GM12878 (cell line): ENCODE measurements at regions not wholly inside any gene's neighbourhood (a gene's known extent, or its start where the extent isn't known, plus 50 kb on each side); places are given as distances from the start of the nearest gene placed in this dataset.

ENCODE experiments used
- ASH2L ChIP-seq: fragments of 300-600, 200-600 bp; sonication (generic); IDR thresholded peaks from 2 replicates; pipeline ENCODE4 v1.6.1; 2017; ENCODE audit warnings: low read depth, mild to moderate bottlenecking, borderline replicate concordance
- BHLHE40 ChIP-seq, 2 experiments: fragments of 450-650 bp in 1 of 2; IDR thresholded peaks; 2 replicates each; pipeline ENCODE4 v1.6.1; 2011 to 2017; ENCODE audit warnings: low read depth in 2 of 2, borderline replicate concordance in 1 of 2, improper control_type of control experiment in 1 of 2, low read length in 1 of 2, mild to moderate bottlenecking in 1 of 2
- EZH2 ChIP-seq: IDR thresholded peaks from 2 replicates; pipeline ENCODE4 v1.6.1; 2012; ENCODE audit warnings: low read depth, mild to moderate bottlenecking, control low read depth, inconsistent platforms, low read length, borderline replicate concordance; ENCODE audit not compliant: control insufficient read depth
- FOS ChIP-seq: IDR thresholded peaks from 3 replicates; pipeline ENCODE4 v1.6.1; 2011; ENCODE audit warnings: borderline replicate concordance; ENCODE audit not compliant: insufficient read length; ENCODE audit errors: extremely low read depth
- FOXM1 ChIP-seq: IDR thresholded peaks from 2 replicates; pipeline ENCODE4 v1.6.1; 2012; ENCODE audit warnings: low read depth, mild to moderate bottlenecking, inconsistent platforms, low read length, moderate library complexity
- NR2C2 ChIP-seq: IDR thresholded peaks from 2 replicates; pipeline ENCODE4 v1.6.1; 2011; ENCODE audit warnings: borderline replicate concordance, low read depth; ENCODE audit not compliant: control insufficient read depth, insufficient read length
- POLR2AphosphoS2 ChIP-seq: IDR thresholded peaks from 2 replicates; pipeline ENCODE4 v1.6.1; 2011; ENCODE audit warnings: low read depth, mild to moderate bottlenecking, low read length, improper control_type of control experiment, moderate library complexity
- RFX5 ChIP-seq: IDR thresholded peaks from 2 replicates; pipeline ENCODE4 v1.6.1; 2011; ENCODE audit warnings: low read depth, low read length, improper control_type of control experiment
- SIN3A ChIP-seq: IDR thresholded peaks from 2 replicates; pipeline ENCODE4 v1.6.1; 2012; ENCODE audit warnings: low read depth, low read length, improper control_type of control experiment
- TF ChIP-seq, protein P1 (sequence below): fragments of 450-650 bp; IDR thresholded peaks from 2 replicates; pipeline ENCODE4 v1.6.1; 2017; ENCODE audit warnings: mild to moderate bottlenecking, moderate library complexity
- TF ChIP-seq, protein P2 (sequence below), 3 experiments: IDR thresholded peaks in 2 of 3; conservative IDR thresholded peaks in 1 of 3; 2 replicates each; pipeline ENCODE4 v1.5.1; 2011; ENCODE audit warnings: low read depth in 3 of 3, low read length in 3 of 3, mild to moderate bottlenecking in 3 of 3, control low read depth in 2 of 3, moderate library complexity in 2 of 3, inconsistent platforms in 1 of 3, mixed read lengths in 1 of 3; ENCODE audit not compliant: control insufficient read depth in 2 of 3, insufficient read depth in 1 of 3; ENCODE audit errors: extremely low read depth in 1 of 3
- TF ChIP-seq, protein P3 (sequence below): IDR thresholded peaks from 2 replicates; pipeline ENCODE4 v1.6.1; 2012; ENCODE audit warnings: low read length, inconsistent platforms
- TF ChIP-seq, protein P4 (sequence below): fragments of 450-650 bp; IDR thresholded peaks from 2 replicates; pipeline ENCODE4 v1.6.1; 2017; ENCODE audit warnings: antibody characterized with exemption, mild to moderate bottlenecking, moderate library complexity
- TF ChIP-seq, protein P5 (sequence below): fragments of 450-650 bp; IDR thresholded peaks from 2 replicates; pipeline ENCODE4 v1.6.1; 2016; ENCODE audit warnings: mild to moderate bottlenecking

DNA sequence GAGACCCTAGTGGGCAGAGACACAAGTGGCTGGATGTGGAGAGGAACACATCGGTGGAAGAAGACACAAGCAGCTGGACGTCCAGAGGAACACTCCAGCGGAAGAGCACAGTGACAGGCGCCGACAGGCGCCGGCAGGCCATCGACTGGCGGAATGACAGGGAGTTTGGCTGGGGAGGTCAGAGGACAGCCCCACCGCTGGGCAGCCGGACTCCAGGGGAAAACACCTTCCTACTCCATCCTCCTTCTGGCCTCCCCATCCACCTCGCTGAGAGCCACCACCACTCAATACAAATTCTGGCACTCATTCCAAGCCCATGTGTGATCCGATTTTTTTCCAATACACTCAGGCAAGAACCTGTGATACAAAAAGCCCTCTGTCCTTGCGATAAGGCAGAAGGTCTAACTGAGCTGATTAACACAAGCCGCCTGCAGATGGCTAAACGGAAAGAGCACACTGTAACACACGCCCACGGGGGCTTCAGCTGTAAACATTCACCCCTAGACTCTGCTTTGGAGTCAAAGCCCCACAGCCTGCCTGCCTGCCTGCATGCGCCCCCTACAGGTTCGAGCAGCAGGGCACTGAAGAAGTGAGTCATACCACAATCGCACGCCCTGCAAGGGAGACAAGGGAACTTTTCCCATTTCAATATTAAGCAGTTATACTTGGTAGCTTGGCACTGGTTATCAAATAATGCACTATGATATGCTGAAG, 50.2 kb upstream of the LRP1B start:
- TF ChIP-seq FOXM1 (no peak), NR2C2 (no peak), BHLHE40 (IDR thresholded peaks at IDR 0.05; ENCODE audit: borderline replicate concordance in 1 of 2, low read depth in 2 of 2, low read length in 1 of 2) (no peak), POLR2AphosphoS2 (no peak), RFX5 (no peak), FOS (no peak), ASH2L (no peak), EZH2 (no peak), SIN3A (no peak)
- TF ChIP-seq, protein P1, sequence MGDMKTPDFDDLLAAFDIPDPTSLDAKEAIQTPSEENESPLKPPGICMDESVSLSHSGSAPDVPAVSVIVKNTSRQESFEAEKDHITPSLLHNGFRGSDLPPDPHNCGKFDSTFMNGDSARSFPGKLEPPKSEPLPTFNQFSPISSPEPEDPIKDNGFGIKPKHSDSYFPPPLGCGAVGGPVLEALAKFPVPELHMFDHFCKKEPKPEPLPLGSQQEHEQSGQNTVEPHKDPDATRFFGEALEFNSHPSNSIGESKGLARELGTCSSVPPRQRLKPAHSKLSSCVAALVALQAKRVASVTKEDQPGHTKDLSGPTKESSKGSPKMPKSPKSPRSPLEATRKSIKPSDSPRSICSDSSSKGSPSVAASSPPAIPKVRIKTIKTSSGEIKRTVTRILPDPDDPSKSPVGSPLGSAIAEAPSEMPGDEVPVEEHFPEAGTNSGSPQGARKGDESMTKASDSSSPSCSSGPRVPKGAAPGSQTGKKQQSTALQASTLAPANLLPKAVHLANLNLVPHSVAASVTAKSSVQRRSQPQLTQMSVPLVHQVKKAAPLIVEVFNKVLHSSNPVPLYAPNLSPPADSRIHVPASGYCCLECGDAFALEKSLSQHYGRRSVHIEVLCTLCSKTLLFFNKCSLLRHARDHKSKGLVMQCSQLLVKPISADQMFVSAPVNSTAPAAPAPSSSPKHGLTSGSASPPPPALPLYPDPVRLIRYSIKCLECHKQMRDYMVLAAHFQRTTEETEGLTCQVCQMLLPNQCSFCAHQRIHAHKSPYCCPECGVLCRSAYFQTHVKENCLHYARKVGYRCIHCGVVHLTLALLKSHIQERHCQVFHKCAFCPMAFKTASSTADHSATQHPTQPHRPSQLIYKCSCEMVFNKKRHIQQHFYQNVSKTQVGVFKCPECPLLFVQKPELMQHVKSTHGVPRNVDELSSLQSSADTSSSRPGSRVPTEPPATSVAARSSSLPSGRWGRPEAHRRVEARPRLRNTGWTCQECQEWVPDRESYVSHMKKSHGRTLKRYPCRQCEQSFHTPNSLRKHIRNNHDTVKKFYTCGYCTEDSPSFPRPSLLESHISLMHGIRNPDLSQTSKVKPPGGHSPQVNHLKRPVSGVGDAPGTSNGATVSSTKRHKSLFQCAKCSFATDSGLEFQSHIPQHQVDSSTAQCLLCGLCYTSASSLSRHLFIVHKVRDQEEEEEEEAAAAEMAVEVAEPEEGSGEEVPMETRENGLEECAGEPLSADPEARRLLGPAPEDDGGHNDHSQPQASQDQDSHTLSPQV: no peak
- TF ChIP-seq, protein P2, sequence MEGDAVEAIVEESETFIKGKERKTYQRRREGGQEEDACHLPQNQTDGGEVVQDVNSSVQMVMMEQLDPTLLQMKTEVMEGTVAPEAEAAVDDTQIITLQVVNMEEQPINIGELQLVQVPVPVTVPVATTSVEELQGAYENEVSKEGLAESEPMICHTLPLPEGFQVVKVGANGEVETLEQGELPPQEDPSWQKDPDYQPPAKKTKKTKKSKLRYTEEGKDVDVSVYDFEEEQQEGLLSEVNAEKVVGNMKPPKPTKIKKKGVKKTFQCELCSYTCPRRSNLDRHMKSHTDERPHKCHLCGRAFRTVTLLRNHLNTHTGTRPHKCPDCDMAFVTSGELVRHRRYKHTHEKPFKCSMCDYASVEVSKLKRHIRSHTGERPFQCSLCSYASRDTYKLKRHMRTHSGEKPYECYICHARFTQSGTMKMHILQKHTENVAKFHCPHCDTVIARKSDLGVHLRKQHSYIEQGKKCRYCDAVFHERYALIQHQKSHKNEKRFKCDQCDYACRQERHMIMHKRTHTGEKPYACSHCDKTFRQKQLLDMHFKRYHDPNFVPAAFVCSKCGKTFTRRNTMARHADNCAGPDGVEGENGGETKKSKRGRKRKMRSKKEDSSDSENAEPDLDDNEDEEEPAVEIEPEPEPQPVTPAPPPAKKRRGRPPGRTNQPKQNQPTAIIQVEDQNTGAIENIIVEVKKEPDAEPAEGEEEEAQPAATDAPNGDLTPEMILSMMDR (IDR thresholded peaks at IDR 0.05 in 2 of 3, conservative IDR thresholded peaks at IDR 0.05 in 1 of 3; ENCODE audit: control insufficient read depth in 2 of 3, extremely low read depth in 1 of 3, insufficient read depth in 1 of 3, low read depth in 3 of 3, low read length in 3 of 3): peak; percentile 29 to 48 (median 44); a peak in 4 of 6 replicates
- TF ChIP-seq, protein P3, sequence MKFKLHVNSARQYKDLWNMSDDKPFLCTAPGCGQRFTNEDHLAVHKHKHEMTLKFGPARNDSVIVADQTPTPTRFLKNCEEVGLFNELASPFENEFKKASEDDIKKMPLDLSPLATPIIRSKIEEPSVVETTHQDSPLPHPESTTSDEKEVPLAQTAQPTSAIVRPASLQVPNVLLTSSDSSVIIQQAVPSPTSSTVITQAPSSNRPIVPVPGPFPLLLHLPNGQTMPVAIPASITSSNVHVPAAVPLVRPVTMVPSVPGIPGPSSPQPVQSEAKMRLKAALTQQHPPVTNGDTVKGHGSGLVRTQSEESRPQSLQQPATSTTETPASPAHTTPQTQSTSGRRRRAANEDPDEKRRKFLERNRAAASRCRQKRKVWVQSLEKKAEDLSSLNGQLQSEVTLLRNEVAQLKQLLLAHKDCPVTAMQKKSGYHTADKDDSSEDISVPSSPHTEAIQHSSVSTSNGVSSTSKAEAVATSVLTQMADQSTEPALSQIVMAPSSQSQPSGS: no peak
- TF ChIP-seq, protein P4, sequence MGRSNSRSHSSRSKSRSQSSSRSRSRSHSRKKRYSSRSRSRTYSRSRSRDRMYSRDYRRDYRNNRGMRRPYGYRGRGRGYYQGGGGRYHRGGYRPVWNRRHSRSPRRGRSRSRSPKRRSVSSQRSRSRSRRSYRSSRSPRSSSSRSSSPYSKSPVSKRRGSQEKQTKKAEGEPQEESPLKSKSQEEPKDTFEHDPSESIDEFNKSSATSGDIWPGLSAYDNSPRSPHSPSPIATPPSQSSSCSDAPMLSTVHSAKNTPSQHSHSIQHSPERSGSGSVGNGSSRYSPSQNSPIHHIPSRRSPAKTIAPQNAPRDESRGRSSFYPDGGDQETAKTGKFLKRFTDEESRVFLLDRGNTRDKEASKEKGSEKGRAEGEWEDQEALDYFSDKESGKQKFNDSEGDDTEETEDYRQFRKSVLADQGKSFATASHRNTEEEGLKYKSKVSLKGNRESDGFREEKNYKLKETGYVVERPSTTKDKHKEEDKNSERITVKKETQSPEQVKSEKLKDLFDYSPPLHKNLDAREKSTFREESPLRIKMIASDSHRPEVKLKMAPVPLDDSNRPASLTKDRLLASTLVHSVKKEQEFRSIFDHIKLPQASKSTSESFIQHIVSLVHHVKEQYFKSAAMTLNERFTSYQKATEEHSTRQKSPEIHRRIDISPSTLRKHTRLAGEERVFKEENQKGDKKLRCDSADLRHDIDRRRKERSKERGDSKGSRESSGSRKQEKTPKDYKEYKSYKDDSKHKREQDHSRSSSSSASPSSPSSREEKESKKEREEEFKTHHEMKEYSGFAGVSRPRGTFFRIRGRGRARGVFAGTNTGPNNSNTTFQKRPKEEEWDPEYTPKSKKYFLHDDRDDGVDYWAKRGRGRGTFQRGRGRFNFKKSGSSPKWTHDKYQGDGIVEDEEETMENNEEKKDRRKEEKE: no peak
- TF ChIP-seq, protein P5, sequence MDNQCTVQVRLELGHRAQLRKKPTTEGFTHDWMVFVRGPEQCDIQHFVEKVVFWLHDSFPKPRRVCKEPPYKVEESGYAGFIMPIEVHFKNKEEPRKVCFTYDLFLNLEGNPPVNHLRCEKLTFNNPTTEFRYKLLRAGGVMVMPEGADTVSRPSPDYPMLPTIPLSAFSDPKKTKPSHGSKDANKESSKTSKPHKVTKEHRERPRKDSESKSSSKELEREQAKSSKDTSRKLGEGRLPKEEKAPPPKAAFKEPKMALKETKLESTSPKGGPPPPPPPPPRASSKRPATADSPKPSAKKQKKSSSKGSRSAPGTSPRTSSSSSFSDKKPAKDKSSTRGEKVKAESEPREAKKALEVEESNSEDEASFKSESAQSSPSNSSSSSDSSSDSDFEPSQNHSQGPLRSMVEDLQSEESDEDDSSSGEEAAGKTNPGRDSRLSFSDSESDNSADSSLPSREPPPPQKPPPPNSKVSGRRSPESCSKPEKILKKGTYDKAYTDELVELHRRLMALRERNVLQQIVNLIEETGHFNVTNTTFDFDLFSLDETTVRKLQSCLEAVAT: no peak
